ENCODE measurements at regions not wholly inside any gene's neighbourhood (a gene's known extent, or its start where the extent isn't known, plus 50 kb on each side); places are given as distances from the start of the nearest gene placed in this dataset.

GRCh38 chr1:238833919-238834318, 552.4 kb upstream of the CHRM3 start:
- H3K4me3 ChIP-seq (ENCODE audit: low read depth, low read length), result no peak overlapping the region
- no peak for TF ChIP-seq CTCF (IDR thresholded peaks at IDR 0.05; ENCODE audit: control insufficient read depth, extremely low read depth, insufficient read depth)
- DNase-seq (ENCODE audit: low read depth), result no peak

GRCh38 chr1:238832106-238832505, 554.3 kb upstream of the CHRM3 start:
- TF ChIP-seq CTCF (IDR thresholded peaks at IDR 0.05; ENCODE audit: control insufficient read depth, extremely low read depth, insufficient read depth), result no peak
- no peak overlapping the region for H3K4me3 ChIP-seq (ENCODE audit: low read depth, low read length)
- DNase-seq (ENCODE audit: low read depth), result no peak

GRCh38 chr1:238830036-238830611, 556.2 kb upstream of the CHRM3 start:
- TF ChIP-seq CTCF (IDR thresholded peaks at IDR 0.05; ENCODE audit: control insufficient read depth, extremely low read depth, insufficient read depth), result no peak
- no peak for DNase-seq (ENCODE audit: low read depth)
- no peak overlapping the region for H3K4me3 ChIP-seq (ENCODE audit: low read depth, low read length)

- H3K4me3 ChIP-seq (ENCODE audit: low read depth, low read length), result no peak overlapping the region
- no peak for TF ChIP-seq CTCF (IDR thresholded peaks at IDR 0.05; ENCODE audit: control insufficient read depth, extremely low read depth, insufficient read depth)
- DNase-seq (ENCODE audit: low read depth), result no peak
These were observed 559.5 kb upstream of the CHRM3 start for GRCh38 chr1:238826891-238827290.

GRCh38 chr1:238823416-238823815, 563.0 kb upstream of the CHRM3 start:
- no peak for TF ChIP-seq CTCF (IDR thresholded peaks at IDR 0.05; ENCODE audit: control insufficient read depth, extremely low read depth, insufficient read depth)

GRCh38 chr1:238811211-238811879, 575.0 kb upstream of the CHRM3 start:
- TF ChIP-seq CTCF (IDR thresholded peaks at IDR 0.05; ENCODE audit: control insufficient read depth, extremely low read depth, insufficient read depth), result no peak
- no peak for DNase-seq (ENCODE audit: low read depth)
- H3K4me3 ChIP-seq (ENCODE audit: low read depth, low read length), result no peak overlapping the region

More at GRCh38 chr1:238823416-238823815, 563.0 kb upstream of the CHRM3 start:
- no peak for DNase-seq (ENCODE audit: low read depth)
- no peak overlapping the region for H3K4me3 ChIP-seq (ENCODE audit: low read depth, low read length)

GRCh38 chr1:238790882-238791281, 595.5 kb upstream of the CHRM3 start:
- no peak overlapping the region for H3K4me3 ChIP-seq (ENCODE audit: low read depth, low read length)
- no peak for TF ChIP-seq CTCF (IDR thresholded peaks at IDR 0.05; ENCODE audit: control insufficient read depth, extremely low read depth, insufficient read depth)
- DNase-seq (ENCODE audit: low read depth), result no peak
